B cell (primary cell): ENCODE measurements at regions not wholly inside any gene's neighbourhood (a gene's known extent, or its start where the extent isn't known, plus 50 kb on each side); places are given as distances from the start of the nearest gene placed in this dataset.

Experiments
- ATAC-seq: fragments of 200-7000 bp; cut with Tn5 transposase; one replicate; pipeline ENCODE4 v1.10.0; 2021; ENCODE audit warnings: low read depth, mild to moderate bottlenecking, moderate number of reproducible peaks, moderate library complexity
- CTCF ChIA-PET: fragments of 350-600 bp; sonication (Branson Sonifier 250); formaldehyde crosslinking; loops from one replicate; lab custom pipeline; 2021; ENCODE audit warnings: antibody characterized with exemption, inconsistent platforms; lab: Charles Lee
- POLR2A ChIA-PET: fragments of 350-600 bp; sonication (Branson Sonifier 250); formaldehyde crosslinking; loops from one replicate; lab custom pipeline; 2021; ENCODE audit warnings: antibody characterized with exemption; lab: Charles Lee
- DNase-seq: peaks from one replicate; pipeline ENCODE4 v3.0.0; 2013
- H2AFZ ChIP-seq: 2 replicates; pipeline ENCODE4 v1.6.1; 2012; ENCODE audit warnings: mild to moderate bottlenecking, low read depth, low read length; ENCODE audit not compliant: insufficient read depth, poor library complexity, severe bottlenecking
- H3K27ac ChIP-seq, 2 donors: 1 replicate in 1 of 2; 2 replicates in 1 of 2; pipeline ENCODE4 v1.5.1; 2012 to 2013; ENCODE audit warnings: low read length in 2 of 2, mild to moderate bottlenecking in 2 of 2, moderate library complexity in 1 of 2
- H3K27me3 ChIP-seq, 4 experiments: fragments of 200-600 bp in 1 of 4; sonication (generic) in 1 of 4; replicated peaks in 1 of 4; 1 replicate in 2 of 4; 2 replicates in 2 of 4; pipeline versions ENCODE4 v1.6.1 to v1.7.0; 2013 to 2016; ENCODE audit warnings: low read length in 3 of 4, mild to moderate bottlenecking in 2 of 4, mixed read lengths in 1 of 4, moderate library complexity in 1 of 4; ENCODE audit not compliant: insufficient read depth in 4 of 4, control insufficient read depth in 3 of 4; ENCODE audit errors: control extremely low read depth in 1 of 4
- H3K36me3 ChIP-seq, 2 experiments: replicated peaks in 1 of 2; 1 replicate in 1 of 2; 2 replicates in 1 of 2; pipeline versions ENCODE4 v1.6.1 to v1.7.1; 2013; ENCODE audit warnings: low read length in 1 of 2; ENCODE audit not compliant: insufficient read depth in 2 of 2, control insufficient read depth in 1 of 2; ENCODE audit errors: control extremely low read depth in 1 of 2, extremely low read depth in 1 of 2
- H3K4me1 ChIP-seq, 2 donors: fragments of 200-600 bp in 1 of 2; sonication (generic) in 1 of 2; 1 replicate in 1 of 2; 2 replicates in 1 of 2; pipeline versions ENCODE4 v1.5.1 to v1.6.1; 2013 to 2017; ENCODE audit warnings: low read length in 2 of 2; ENCODE audit not compliant: control insufficient read depth in 2 of 2, insufficient read depth in 2 of 2
- H3K4me2 ChIP-seq: replicated peaks from 2 replicates; pipeline ENCODE3; 2012; ENCODE audit warnings: mild to moderate bottlenecking, low read depth, low read length; ENCODE audit not compliant: poor library complexity, severe bottlenecking
- H3K4me3 ChIP-seq, 5 experiments: fragments of 200-600 bp in 1 of 5; sonication (generic) in 1 of 5; 1 replicate in 3 of 5; 2 replicates in 2 of 5; pipeline versions ENCODE4 v1.5.1 to v1.7.0; 2011 to 2016; ENCODE audit warnings: low read length in 4 of 5, mild to moderate bottlenecking in 4 of 5, low read depth in 2 of 5, control low read depth in 1 of 5, moderate library complexity in 1 of 5; ENCODE audit not compliant: insufficient read depth in 1 of 5; ENCODE audit errors: control extremely low read depth in 1 of 5, extremely low read depth in 1 of 5
- H3K79me2 ChIP-seq: fragments of 200-600 bp; sonication (generic); one replicate; pipeline ENCODE4 v1.6.0; 2016; ENCODE audit warnings: low read length; ENCODE audit not compliant: control insufficient read depth, insufficient read depth
- H3K9ac ChIP-seq: fragments of 200-600 bp; sonication (generic); 2 replicates; pipeline ENCODE4 v1.6.1; 2017; ENCODE audit warnings: mild to moderate bottlenecking, low read length, moderate library complexity
- H3K9me3 ChIP-seq, 3 donors: one replicate each; pipeline versions ENCODE4 v1.6.1 to v1.7.1; 2013; ENCODE audit warnings: low read length in 2 of 3; ENCODE audit not compliant: control insufficient read depth in 2 of 3, insufficient read depth in 1 of 3; ENCODE audit errors: control extremely low read depth in 1 of 3
- H4K20me1 ChIP-seq: 2 replicates; pipeline ENCODE4 v1.6.0; 2012; ENCODE audit warnings: mild to moderate bottlenecking, low read length; ENCODE audit not compliant: insufficient read depth, control insufficient read depth, poor library complexity, severe bottlenecking
- H3K27ac Mint-ChIP-seq: one replicate; pipeline ENCODE4 v1.8.0; 2021; ENCODE audit warnings: mixed read lengths
- H3K27me3 Mint-ChIP-seq: one replicate; pipeline ENCODE4 v1.8.0; 2021; ENCODE audit warnings: mixed read lengths
- H3K4me1 Mint-ChIP-seq: one replicate; pipeline ENCODE4 v1.8.0; 2021; ENCODE audit warnings: mixed read lengths
- H3K4me3 Mint-ChIP-seq: one replicate; pipeline ENCODE4 v1.8.0; 2021; ENCODE audit warnings: mixed read lengths
- H3K9me3 Mint-ChIP-seq: one replicate; pipeline ENCODE4 v1.8.0; 2022; ENCODE audit warnings: mixed read lengths; ENCODE audit not compliant: insufficient read depth
- EZH2 ChIP-seq: IDR thresholded peaks from 2 replicates; pipeline ENCODE4 v1.6.1; 2012; ENCODE audit warnings: borderline replicate concordance, low read depth, mild to moderate bottlenecking, moderate library complexity, low read length; ENCODE audit not compliant: insufficient read depth, poor library complexity, severe bottlenecking
- WGBS: methylation state at CpG from one replicate; pipeline ENCODE4 v1.1.5; 2013; ENCODE audit warnings: missing lambda C conversion rate; ENCODE audit not compliant: insufficient coverage; 5-methylcytosine and 5-hydroxymethylcytosine counted together
- intact Hi-C: fragments of 100-400 bp; cut with micrococcal nuclease; formaldehyde crosslinking; loops from one replicate; pipeline ENCODE4 v1.10.0; 2022
- TF ChIP-seq, protein P1 (sequence below): fragments of 200-600 bp; IDR thresholded peaks from one replicate; pipeline ENCODE4 v1.8.0; 2022; ENCODE audit warnings: antibody characterized with exemption, mild to moderate bottlenecking

DNA sequence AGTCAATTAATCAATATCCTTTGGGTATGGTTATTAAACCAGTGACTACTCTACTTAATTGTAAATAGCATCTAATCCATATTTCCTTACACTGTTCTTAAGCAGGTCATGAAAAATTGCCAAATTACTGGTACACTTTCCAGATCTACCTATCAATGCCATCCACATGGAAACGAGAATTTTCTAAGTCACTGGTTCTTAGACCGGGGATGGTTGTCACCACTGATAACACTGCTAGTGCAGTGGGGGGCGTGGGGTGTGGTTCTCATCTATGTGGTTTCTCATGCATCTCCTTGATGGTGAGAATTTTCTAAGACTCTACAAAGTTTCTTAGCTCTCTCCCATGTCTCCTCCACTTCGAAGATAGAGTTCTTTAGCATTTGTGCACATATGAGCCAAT lies 63.7 kb upstream of the COG2 start:
- Mint-ChIP-seq H3K9me3 (no peaks in the 10 kb centered on the region), H3K27me3 (peaks cover 39% of the 10 kb centered on the region), H3K4me3 (no peak overlapping the region), H3K4me1 (no peaks in the 10 kb centered on the region), H3K27ac (no peak overlapping the region)
- WGBS = no CpG with 5 or more reads among the region's 4 CpGs
- Histone ChIP-seq H3K9me3 (peaks cover 0 to 10% (median 4%) of the 10 kb centered on the region in 3 donors), H3K4me1 (no peaks in the 10 kb centered on the region), H3K36me3 (no peaks in the 10 kb centered on the region), H2AFZ (no peak overlapping the region), H3K4me2 (no peak overlapping the region), H3K27me3 (peaks cover 0 to 7% (median 0%) of the 10 kb centered on the region in 4 experiments), H3K4me3 (no peak overlapping the region), H4K20me1 (no peaks in the 10 kb centered on the region), H3K9ac (no peak overlapping the region), H3K27ac (no peak overlapping the region), H3K79me2 (no peaks in the 10 kb centered on the region)
- no peak for DNase-seq
- ChIA-PET CTCF (interaction anchor here (0.7 kb wide), 1 partner anchor 1177 kb away, joined by 3 read pairs; no protein-coding TSS in a partner anchor), POLR2A (no interaction called here)
- TF ChIP-seq, protein P1, sequence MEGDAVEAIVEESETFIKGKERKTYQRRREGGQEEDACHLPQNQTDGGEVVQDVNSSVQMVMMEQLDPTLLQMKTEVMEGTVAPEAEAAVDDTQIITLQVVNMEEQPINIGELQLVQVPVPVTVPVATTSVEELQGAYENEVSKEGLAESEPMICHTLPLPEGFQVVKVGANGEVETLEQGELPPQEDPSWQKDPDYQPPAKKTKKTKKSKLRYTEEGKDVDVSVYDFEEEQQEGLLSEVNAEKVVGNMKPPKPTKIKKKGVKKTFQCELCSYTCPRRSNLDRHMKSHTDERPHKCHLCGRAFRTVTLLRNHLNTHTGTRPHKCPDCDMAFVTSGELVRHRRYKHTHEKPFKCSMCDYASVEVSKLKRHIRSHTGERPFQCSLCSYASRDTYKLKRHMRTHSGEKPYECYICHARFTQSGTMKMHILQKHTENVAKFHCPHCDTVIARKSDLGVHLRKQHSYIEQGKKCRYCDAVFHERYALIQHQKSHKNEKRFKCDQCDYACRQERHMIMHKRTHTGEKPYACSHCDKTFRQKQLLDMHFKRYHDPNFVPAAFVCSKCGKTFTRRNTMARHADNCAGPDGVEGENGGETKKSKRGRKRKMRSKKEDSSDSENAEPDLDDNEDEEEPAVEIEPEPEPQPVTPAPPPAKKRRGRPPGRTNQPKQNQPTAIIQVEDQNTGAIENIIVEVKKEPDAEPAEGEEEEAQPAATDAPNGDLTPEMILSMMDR = no peak
- no peak for TF ChIP-seq EZH2
- no peak for ATAC-seq
- intact Hi-C loops = no loop called here

DNA sequence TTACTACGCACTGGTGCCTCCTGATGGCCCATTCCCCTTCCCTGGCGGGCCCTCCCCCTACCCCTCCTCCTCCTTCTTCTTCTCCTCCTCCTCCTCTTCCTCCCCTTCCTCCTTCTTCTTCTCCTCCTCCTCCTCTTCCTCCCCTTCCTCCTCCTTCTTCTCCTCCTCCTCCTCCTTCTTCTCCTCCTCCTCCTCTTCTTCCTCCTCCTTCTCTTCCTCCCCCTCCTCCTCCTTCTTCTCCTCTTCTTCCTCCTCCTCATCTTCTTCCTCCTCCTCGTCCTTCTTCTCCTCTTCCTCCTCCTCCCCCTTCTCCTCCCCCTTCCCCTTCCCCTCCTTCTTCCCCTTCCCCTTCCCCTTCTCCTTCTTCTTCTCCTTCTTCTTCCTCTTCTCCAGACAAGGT lies 64.7 kb upstream of the COG2 start:
- no peaks in the 10 kb centered on the region for H3K36me3 ChIP-seq
- no peak overlapping the region for H2AFZ ChIP-seq
- H3K27ac ChIP-seq = no peak overlapping the region
- DNase-seq (no peak), ATAC-seq (no peak)
- H3K79me2 ChIP-seq = no peaks in the 10 kb centered on the region
- H3K4me3 ChIP-seq = no peak overlapping the region
- H3K27me3 ChIP-seq = peaks cover 0 to 7% (median 0%) of the 10 kb centered on the region in 4 experiments
- POLR2A ChIA-PET = no interaction called here
- intact Hi-C loops = no loop called here
- H3K9me3 Mint-ChIP-seq = no peaks in the 10 kb centered on the region
- H3K4me1 ChIP-seq = no peaks in the 10 kb centered on the region
- CTCF ChIA-PET = no interaction called here
- WGBS = 71% methylated on average over 3 of the region's 3 CpGs
- TF ChIP-seq, protein P1 = no peak
- no peak for TF ChIP-seq EZH2
- no peak overlapping the region for H3K4me3 Mint-ChIP-seq
- H3K9ac ChIP-seq = no peak overlapping the region
- no peak overlapping the region for H3K4me2 ChIP-seq
- H3K27ac Mint-ChIP-seq = no peak overlapping the region
- H3K27me3 Mint-ChIP-seq = peaks cover 32% of the 10 kb centered on the region
- H3K4me1 Mint-ChIP-seq = no peaks in the 10 kb centered on the region
- peaks cover 0 to 10% (median 4%) of the 10 kb centered on the region in 3 donors for H3K9me3 ChIP-seq
- H4K20me1 ChIP-seq = no peaks in the 10 kb centered on the region
